HFF-Myc (cell line): ENCODE measurements at regions not wholly inside any gene's neighbourhood (a gene's known extent, or its start where the extent isn't known, plus 50 kb on each side); places are given as distances from the start of the nearest gene placed in this dataset.

Source experiments
- DNase-seq: peaks from one replicate; pipeline ENCODE4 v3.0.0-alpha.2; 2011; ENCODE audit warnings: low read depth; ENCODE audit errors: extremely low read depth
- H3K4me3 ChIP-seq: replicated peaks from 2 replicates; pipeline ENCODE4 v1.5.1; 2011; ENCODE audit warnings: low read depth, mild to moderate bottlenecking, control low read depth, low read length
- TF ChIP-seq, protein P1 (sequence below): IDR thresholded peaks from 2 replicates; pipeline ENCODE4 v1.5.1; 2012; ENCODE audit warnings: mild to moderate bottlenecking, low read depth, low read length, control low read depth; ENCODE audit errors: missing control alignments

DNA sequence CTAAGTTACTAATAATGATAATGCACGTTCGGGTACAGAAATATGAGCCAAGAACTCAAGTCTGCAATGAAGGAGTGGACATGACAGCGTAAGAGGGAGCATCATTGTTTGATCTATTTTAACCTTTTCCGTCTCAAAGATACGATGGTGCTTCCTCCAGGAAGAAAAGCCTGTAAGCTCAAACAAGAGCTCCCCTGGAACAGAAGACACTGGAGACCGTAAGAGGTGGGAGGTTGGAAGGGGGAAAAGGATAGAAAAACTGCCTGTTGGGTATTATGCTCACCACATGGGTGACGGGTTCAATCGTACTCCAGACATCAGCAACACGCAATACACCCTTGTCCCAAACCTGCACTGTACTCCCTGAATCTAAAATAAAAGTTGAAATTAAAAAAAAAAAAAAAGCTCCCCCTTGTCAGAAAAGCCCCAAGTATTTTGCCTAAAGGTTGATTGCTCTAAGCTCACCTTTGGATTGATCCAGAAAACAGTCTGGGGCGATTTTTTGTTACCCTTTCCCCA is 180.5 kb downstream of the TRIM27 start:
- TF ChIP-seq, protein P1, sequence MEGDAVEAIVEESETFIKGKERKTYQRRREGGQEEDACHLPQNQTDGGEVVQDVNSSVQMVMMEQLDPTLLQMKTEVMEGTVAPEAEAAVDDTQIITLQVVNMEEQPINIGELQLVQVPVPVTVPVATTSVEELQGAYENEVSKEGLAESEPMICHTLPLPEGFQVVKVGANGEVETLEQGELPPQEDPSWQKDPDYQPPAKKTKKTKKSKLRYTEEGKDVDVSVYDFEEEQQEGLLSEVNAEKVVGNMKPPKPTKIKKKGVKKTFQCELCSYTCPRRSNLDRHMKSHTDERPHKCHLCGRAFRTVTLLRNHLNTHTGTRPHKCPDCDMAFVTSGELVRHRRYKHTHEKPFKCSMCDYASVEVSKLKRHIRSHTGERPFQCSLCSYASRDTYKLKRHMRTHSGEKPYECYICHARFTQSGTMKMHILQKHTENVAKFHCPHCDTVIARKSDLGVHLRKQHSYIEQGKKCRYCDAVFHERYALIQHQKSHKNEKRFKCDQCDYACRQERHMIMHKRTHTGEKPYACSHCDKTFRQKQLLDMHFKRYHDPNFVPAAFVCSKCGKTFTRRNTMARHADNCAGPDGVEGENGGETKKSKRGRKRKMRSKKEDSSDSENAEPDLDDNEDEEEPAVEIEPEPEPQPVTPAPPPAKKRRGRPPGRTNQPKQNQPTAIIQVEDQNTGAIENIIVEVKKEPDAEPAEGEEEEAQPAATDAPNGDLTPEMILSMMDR = no peak
- peak overlapping the region; percentile 34 for H3K4me3 ChIP-seq
- no peak for DNase-seq

DNA sequence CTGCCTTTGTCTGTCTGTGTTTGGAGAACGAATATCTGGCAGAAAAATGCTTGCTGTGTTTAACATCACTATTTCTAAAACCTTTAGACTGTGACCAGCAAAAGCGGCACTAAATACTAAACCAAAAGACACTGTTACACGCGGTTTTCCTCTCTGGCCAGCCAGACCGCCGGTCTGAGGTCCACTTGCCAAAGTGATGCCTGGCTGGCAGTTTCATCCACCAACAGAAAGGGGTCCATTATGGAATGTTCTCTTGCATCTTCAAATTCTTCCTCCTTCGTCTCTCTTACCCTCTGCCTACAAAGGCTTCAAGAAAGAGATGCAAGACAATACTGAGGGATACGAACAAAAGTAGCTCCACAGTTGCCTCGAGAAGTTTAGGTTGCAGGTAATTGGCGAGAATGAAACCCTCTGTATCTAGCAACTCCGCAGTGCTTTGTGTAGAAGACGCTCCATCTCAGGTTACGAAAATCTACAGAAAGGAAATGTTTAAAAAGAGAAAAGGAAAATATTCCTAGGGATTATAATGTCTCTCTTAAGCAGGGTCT is 176.6 kb downstream of the TRIM27 start:
- no peak for DNase-seq
- H3K4me3 ChIP-seq = peak overlapping the region; percentile 19
- TF ChIP-seq, protein P1 = no peak

DNA sequence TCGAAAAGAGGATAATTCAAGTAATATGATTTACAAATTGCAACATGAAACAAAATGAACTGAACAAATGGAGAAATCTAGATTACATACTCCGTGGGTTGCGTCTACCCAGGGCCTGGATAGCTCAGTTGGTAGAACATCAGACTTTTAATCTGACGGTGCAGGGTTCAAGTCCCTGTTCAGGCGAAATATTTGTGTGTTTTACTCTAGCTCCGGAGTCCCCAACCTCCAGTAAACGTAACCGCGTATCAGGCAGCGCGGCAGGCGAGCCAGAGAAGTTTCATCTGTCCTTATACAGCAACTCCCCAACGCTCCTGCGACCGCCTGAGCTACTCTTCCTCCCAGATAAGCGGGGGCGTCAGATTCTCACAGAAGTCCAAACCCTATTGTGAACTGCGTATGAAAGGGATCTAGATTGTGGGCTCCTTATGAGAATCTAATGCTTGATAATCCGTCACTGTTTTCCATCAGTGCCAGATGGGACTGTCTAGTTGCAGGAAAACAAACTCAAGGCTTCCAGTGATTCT is 176.1 kb downstream of the TRIM27 start:
- TF ChIP-seq, protein P1 = no peak
- H3K4me3 ChIP-seq = no peak overlapping the region
- peak; percentile 87 for DNase-seq

DNA sequence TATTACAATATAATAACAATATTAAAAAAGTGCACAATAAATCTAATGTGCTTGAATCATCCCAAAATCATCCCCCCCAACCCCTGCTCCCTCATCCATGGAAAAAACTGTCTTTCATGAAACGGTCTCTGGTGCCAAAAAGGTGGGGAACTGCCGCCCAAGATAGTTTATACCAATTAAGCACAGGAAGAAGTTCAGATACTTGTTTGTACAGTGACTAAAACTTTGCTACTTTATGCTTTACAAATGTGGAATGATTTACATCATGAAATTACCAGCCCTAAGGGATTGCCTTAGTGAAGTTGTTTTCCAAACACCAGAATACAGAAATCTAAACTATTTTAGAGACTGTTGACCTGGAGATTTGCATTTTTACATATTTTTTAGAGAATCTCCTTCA is 175.6 kb downstream of the TRIM27 start:
- TF ChIP-seq, protein P1 = no peak
- H3K4me3 ChIP-seq = no peak overlapping the region

DNA sequence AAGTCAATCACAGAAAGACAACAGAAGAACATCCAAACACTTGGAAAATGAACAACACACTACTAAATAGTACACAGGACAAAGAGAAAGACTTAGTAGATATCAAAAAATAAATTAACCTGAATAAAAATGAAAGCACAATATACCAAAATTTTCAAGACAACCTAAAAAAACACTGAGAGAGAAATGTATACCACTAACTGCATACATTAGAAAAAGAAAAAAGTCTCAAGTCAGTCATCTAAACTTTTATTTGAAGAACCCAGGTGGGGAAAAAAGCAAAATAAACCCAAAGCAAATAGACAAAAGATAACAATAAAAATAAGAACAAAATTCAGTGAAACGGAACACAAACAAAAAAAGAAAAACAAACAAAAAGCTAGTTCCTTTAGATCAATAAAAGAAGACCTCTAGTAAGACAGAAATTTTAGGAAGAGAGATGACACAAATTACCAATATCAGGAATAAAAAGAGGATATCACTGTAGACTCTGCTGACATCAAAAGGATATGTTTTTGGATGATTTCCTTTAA is 172.8 kb downstream of the TRIM27 start:
- DNase-seq = no peak
- no peak overlapping the region for H3K4me3 ChIP-seq
- TF ChIP-seq, protein P1 = no peak

More for the DNA sequence above, 175.6 kb downstream of the TRIM27 start:
- DNase-seq = no peak

DNA sequence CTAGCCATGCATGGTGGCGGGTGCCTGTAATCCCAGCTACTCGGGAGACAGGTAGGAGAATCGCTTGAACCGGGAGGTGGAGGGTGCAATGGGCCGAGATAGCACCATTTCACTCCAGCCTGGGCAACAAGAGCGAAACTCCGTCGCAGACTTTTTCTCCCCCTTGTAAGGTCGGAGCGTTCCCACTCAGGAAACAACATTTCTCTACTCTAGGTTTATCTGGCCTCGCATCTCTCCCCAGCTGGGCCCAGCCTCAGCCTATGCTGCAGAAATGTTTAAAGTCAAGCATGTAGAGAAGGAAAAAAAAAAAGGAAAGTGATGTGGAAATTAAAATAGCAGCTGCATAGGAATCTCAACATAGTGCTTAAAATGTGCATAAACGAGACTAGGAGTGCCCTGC is 172.3 kb downstream of the TRIM27 start:
- TF ChIP-seq, protein P1 = no peak
- no peak overlapping the region for H3K4me3 ChIP-seq
- DNase-seq = no peak
